GM18907 (cell line): ENCODE measurements at regions not wholly inside any gene's neighbourhood (a gene's known extent, or its start where the extent isn't known, plus 50 kb on each side); places are given as distances from the start of the nearest gene placed in this dataset.

Experiments
- ATAC-seq: cut with Tn5 transposase; IDR thresholded peaks from one replicate; pipeline ENCODE4 v1.9.1; 2021; ENCODE audit warnings: mild to moderate bottlenecking, moderate library complexity; ENCODE audit not compliant: unreplicated experiment

DNA sequence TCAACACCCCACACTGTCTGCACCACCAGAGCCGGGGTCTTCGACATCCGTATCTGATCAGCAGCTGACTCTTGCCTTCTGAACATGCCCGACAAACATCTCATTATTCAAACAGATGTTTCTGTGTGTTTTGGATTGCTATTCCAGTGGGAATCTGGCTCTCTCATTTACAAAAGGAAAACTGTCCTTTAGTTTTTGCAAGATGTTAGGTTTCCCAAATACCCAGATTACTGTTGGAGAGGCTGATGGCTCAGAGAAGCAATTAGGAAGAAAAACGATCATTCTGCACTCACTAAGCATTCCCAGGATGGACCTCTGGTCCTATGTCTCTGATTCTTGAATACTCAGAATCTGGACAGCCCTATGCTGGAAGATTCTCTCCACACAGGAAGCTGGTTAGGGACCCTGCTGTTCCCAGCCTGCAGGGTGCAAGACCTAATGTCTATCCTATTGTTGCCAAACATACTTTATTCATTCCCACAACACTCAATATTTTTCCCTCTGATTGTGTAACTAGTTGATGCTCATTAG is 532.9 kb downstream of the CDH26 start:
- ATAC-seq = no peak

DNA sequence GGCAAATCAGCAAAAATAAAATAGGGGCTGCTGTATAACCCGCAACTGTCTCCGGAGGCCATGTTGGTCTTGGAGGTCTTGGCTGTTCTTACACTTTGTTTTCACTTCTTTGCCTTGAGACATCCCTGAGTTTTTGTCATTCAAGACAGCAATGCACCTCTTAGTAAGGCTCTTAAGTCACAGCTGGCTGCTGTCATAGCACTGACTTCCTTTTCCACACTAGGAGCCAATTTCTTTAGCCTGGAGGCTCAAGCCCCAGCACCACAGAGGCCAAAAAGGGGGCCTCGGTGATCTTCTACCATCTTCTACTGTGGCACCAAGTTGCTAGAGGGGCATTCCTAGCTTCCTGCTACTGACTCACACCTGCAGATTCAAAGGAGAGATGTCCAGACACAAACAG is 536.3 kb downstream of the CDH26 start:
- ATAC-seq = no peak

DNA sequence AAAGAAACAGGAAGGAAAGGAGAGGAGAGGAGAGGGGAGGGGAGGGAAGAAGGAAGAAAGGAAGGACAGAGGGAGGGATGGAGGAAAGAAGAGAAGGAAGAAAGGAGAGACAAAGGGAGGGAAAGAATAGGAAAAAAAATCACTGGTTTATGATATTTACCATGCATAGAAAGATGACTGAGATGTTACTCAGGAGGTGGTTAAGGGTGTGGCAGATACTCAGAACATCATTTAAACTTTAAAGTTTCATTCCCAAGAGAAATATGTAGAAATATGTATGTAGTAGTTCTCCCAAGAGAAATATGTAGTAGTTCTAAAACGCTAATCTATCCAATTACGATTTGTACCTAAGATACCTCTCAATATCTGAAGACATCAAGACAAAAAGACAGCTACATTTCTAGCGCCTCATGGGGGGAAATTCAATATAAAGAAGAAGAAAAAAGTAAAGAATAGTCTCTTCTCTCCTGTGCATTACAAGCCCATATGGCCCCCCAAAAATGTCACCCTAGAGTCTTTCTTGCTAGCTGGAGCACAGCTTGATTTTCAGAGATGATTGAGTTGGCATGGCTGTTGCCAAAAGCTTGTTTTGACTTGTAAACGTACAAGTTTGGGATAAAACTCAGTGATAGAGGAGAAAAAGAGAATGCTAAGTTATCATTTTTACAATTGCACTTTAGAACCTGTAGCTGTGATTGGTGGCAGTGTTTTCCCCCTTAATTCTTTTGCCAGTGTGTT is 539.2 kb downstream of the CDH26 start:
- ATAC-seq = no peak

DNA sequence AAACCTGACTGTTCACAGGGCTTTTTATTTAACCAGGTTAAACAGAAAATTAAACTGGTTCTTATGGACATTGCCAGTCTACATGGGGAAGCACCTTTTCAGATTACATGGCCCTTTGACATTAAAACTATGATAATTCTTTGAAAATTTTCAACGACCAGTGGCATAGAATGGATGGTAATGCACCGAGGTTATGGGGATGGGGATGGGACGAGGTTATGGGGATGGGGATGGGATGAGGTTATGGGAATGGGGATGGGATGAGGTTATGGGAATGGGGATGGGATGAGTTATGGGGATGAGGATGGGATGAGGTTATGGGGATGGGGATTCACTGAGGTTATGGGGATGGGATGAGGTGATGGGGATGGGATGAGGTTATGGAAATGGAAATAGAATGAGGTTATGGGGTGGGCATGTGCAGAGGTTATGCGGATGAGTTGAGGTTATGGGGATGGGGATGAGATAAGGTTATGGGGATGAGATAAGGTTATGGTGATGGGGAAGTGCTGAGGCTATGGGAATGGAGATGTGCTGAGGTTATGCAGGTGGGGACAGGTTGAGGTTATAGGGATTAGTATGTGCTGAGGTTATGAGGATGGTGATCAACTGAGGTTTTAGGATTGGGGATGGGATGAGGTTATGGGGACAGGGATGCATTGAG is 541.9 kb downstream of the CDH26 start:
- no peak for ATAC-seq

DNA sequence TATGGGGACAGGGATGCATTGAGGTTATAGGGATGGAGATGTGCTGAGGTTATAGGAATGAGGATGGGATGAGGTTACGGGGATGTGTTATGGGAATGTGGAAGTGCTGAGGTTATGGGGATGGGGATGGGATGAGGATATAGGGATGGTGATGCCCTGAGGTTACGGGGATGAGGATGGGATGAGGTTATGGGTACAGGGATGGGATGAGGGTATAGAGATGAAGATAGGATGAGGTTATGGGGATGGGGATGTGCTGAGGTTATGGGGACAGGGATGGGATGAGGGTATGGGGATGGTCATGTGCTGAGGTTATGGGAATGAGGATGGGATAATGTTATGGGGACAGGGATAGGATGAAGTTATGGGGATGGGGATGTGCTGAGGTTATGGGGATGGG is 542.8 kb downstream of the CDH26 start:
- no peak for ATAC-seq

DNA sequence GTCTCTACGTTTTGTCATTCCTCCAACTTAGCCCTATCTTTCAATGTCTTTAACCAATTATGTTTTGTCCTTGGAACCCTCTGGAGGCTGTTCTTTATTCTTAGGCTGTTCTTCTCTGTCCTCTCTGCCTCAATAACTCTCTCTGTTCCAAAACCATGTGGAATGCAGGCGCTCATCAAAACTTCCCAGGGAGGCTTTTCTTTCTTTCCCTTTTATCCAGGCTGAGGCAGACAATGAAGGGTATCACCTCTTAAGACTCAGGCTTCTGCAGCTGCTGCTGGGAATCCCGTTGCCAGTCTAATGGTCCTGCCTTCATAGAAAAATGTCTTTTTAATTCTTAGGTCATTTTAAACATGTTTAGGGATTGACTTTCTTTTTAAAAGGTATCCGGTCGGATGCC is 544.7 kb downstream of the CDH26 start:
- no peak for ATAC-seq

DNA sequence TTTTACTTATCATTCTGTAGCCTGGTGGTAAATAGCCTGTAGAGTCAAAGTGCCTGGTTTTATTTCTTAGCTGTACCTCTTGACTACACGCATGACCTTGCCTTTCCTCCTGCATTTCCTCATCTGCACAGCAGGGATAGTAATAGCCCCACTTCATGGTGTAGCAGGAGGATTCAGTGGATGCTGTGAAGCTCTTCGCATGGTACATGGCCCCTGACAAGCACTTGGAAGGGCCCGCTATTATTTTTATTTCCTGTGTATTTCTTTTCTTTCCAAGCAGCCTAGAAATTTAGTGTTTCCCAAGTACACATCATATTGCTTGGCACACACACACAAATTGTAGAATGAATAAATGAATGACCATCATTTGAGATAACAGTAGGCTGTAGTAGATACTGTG is 547.2 kb downstream of the CDH26 start:
- ATAC-seq = no peak

DNA sequence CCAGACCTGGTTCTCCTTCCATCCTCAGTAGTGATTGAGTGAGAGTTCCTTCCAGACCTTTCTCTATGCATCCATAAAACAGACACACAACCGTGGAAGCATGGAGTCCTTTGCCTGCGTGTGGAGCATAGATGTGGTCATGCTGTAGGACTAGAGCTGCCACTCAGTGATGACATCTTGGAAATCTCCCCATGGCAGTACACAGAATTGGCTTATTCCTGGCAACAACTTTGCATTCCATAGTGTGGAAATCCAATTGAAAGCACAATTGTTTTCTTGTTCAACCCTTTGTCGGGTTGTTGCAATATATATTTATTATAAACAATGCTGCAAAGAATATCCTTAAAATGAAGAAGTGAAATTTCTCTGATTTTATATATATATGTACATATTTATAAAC is 547.8 kb downstream of the CDH26 start:
- ATAC-seq = no peak

DNA sequence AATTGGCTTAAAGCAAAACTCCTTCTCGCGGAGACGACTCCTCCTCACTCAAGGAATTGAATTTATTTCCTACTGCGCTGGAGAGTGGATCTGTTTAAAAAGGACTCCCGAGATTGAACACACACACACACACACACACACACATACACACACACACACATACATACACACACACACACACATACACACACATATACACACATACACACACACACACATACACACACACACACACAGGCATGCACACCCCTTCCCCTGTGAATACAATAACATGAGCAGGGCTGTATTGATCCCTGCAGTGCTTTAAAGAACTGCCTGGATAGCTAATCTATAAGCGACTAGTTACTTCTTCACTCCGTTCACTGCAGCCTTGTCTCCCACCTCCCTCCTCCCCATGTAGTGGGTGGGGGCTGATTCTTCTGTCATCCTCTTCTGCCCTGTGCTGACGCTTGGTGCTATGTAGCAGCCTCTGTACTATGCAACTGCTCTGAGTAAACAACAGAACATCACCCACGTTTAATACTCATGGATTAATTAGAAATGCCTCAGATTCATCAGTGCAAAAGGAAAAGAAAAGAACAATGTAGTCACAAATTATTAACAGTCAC is 549.0 kb downstream of the CDH26 start:
- ATAC-seq = no peak

DNA sequence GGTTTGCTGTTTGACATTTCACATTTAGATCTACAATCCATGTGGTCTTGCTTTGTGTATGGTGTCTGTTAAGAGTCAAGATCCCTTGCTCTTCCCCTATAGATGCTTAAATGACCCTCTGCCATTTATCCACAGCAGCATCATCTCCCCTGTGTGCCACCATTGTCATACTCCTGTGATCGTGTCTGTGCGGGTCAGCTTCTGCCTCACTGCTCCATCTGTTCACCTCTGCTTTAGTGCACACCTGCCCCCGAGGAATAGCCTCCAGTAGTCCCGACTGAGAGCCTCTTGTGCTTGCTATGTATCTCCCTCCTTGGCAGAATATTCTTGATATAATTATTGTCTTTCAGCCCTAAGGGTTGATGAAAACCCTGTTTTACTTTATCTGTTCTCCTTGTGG is 551.2 kb downstream of the CDH26 start:
- no peak for ATAC-seq

DNA sequence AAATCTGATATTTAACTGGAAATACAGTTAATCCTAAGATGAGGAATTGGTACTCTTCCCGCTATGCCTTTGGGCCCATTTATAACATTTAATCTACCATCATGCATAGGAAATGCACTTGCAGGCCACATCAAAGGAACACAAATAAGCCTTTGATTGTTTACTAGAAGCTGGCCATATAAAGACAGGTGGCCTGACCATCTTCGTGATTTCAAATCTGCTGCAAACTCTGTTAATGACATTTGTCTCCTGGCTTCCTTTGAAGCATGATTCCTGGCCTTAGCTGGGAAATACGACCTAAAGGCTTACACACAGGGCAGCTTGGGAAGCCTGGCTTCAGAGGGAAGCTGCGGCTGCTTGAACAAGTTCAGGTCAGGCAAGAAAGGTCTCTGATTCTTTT is 552.1 kb downstream of the CDH26 start:
- no peak for ATAC-seq

DNA sequence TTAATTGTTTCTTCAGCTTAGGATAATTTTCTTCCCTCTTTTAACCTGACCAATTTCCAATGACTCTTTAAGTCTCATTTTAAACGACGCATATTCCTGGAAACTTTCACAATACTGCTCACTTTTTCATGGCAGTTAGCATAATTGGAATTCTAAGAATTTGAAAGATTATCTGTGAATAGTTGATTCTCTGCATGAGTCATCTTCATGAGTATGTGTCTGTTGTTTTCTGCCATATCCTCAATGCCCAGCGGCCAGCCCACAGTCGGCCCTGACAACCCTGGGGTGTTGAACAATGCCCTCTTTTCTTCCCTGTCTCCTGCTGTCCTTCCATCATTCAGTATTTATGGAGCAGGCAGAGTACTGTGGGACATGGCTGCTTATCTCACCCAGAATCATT is 554.2 kb downstream of the CDH26 start:
- ATAC-seq = no peak

DNA sequence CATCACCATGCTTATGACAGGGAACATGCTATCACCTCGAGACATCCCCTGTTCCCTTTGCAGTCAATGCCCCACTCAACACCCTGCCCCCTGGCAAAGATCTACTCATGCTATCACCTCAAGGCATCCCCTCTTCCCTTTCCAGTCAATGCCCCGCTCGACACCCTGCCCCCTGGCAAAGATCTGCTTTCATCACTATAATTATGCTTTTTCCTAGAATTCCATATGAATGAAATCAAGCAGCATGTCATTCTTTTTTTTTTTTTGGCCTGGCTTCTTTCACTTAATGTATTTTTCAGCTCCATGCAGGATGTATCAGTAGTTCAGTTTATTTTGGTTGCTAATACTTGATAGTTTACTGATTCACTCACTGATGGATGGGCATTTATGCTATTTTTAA is 554.9 kb downstream of the CDH26 start:
- ATAC-seq = no peak

DNA sequence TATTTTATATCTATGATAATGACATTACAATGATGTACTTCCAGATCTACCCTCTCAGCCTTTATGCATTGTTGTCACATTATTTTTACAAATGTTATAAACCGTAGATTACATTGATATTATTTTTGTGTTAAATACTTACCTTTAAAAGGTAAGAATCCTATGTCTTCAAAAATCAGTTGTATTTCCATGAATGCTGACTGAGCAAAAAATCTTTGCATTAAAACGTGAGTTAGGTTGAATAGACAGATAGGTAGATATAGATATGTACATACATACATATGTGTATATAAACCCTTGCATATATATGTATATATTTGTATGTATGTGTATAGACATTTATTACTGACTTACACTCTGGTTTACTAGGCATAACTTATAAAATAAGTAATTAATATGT is 558.2 kb downstream of the CDH26 start:
- no peak for ATAC-seq

DNA sequence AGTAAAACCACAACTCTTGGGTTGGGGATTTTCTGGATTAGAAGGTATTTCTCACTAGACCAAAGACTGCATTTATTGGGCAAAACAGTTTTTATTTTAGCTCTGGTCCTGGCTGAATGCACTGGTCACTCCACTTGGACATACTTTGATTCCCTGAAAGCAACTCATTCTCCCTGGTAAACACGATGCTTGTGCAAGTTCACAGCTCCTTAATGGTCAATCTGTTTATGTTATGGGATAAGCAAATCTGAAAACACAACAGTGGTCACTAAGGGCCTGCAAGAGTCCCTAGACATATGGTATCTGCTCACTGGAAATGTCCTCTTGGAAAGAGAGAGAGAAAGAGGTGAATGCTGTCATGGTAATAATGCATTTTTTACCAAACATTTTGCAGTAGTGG is 559.8 kb downstream of the CDH26 start:
- ATAC-seq = no peak

DNA sequence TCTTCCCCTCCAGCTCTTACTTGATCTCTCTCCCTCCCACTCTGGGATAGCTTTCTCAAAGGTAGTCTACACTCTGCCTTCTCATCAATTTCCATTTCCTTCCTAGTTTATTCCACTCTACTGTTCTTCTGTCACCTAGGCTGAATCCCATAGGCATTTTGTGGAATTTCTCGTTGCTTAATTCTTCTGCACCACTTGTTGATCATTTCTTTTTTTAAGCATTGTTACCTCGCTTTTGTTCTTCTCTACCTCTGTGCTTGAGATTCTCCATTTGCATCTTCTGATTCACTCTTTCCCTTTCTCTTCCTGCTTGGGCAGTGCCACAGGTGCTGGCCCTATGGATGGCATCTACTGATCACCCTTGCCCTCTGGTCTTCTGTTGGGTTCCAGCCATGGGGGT is 567.2 kb downstream of the CDH26 start:
- ATAC-seq = no peak

DNA sequence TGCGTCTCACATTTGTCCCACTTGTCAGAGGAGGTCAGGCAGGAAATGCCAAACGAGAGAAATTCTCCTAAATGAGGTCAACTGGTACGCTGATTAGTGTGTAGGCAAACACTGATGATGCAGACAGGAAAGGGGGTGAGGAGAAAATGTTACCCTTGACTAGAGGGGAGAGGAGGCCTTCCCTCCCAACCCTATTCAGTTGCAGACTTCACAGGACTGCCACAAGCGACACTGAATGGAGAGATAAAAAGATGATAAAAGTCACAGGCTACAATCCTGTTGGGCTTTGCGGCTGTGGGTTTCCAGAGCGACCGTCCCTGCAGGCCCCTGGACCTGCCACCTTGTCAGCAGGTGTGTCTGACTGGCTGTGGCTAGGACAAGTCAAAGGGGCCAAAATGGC is 569.4 kb downstream of the CDH26 start:
- ATAC-seq = no peak

DNA sequence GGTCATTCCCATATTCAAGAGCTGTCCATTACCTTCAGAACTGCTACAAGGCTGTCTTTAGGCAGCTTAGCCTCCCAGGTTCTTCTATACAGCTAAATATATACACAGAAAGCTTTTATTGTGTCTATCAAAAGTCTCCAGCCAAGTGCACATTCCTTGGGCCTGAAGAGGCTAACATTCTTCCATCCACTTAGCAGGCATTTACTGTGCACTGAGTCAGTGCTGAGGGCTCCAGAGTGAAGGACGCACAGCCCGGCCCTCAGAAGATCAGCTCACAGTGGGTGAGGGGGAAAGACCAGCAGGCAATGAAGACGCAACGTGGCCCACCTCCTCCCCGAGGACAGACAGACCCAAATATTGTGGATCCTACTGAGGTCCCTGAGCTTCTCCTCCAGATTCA is 569.9 kb downstream of the CDH26 start:
- ATAC-seq = no peak

DNA sequence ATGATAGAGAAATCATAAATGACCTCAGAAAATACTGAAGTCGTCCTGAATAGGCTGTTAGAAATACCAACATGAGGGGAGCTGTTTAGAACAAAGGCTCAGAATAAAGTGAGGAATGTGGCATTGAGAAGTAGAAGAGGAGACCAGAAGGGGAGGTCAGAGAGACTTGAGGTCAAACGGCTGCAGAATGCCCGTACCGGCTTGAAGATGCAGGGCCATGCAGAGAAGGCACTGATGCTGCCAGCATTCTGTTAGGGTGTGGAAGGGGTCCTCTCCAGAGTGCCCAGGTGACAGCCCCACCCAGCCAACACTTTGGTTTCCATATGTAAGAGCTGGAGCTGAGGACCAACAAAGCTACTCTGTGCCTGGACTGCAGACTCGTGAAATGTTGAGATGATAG is 570.9 kb downstream of the CDH26 start:
- no peak for ATAC-seq

DNA sequence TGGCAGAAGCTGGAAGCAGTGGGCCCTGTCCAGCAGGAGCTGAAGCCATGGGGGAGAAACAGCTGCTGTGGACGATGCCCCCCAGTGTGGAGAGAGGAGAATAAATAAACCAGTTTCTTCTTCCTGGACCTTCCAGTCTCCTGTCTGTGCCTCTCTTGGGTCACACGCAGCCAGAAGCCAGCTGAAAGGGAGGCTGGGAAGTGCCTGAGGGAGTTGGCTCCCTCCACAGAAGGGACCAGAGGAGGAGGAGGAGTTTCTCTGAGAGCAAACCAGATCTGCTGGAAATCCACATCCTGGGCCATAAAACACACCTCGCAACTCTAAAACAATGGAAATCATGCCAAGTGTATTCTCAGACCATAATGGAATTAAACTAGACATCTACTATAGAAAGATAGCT is 577.0 kb downstream of the CDH26 start:
- ATAC-seq = no peak

DNA sequence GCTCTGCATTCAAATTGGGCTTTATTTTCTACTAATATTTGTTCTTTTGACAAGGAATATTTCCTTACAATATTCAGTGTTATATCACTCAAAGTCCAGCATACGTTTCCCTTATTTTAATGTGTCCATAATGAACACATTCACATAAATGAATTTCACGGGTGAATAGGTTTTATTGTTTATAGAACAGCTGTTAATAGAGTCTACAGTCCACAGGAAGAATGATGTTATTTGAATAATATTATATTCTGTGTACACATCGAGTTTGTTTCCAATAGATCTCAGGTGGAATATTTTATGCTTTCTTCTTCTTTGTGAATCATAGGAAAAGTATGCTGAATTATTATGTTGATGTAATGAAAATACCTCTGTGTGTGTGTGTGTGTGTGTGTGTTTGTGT is 582.4 kb downstream of the CDH26 start:
- ATAC-seq = no peak

DNA sequence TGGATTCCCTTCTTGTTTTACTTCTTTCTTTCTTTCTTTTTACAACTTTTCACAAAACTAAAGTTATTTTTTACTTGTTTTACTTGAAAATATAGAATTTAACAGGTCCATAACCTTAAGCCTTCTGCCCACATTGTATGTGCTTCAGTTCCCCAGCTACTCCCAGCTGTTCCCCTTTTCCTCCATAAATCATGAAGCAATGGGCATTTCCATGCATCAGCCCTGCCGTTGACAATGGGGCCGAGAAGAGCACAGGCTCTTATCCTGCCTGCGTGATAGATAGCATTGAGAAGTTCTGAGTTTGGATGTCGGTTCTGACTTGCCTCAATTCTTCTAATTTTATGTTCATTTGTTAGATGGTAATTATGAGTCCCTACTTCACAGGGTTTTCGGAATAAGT is 583.8 kb downstream of the CDH26 start:
- no peak for ATAC-seq
